GM13977 (cell line): ENCODE measurements at regions not wholly inside any gene's neighbourhood (a gene's known extent, or its start where the extent isn't known, plus 50 kb on each side); places are given as distances from the start of the nearest gene placed in this dataset.

Experiments
- DNase-seq: peaks from one replicate; pipeline ENCODE4 v3.0.0; 2012; ENCODE audit warnings: low spot score
- in situ Hi-C: fragments of 300-500 bp; cut with MboI; formaldehyde crosslinking; loops from one replicate; pipeline ENCODE4 v1.12.0; 2022; ENCODE audit warnings: low sequenced_read_pairs, low pct_unique_long_range_greater_than_20kb, mixed read lengths, inconsistent platforms; ENCODE audit not compliant: unreplicated experiment
- TF ChIP-seq, protein P1 (sequence below): IDR thresholded peaks from 2 replicates; pipeline ENCODE4 v1.5.1; 2012; ENCODE audit warnings: mild to moderate bottlenecking, control low read depth; ENCODE audit not compliant: insufficient read depth; ENCODE audit errors: extremely low read depth, missing control alignments

DNA sequence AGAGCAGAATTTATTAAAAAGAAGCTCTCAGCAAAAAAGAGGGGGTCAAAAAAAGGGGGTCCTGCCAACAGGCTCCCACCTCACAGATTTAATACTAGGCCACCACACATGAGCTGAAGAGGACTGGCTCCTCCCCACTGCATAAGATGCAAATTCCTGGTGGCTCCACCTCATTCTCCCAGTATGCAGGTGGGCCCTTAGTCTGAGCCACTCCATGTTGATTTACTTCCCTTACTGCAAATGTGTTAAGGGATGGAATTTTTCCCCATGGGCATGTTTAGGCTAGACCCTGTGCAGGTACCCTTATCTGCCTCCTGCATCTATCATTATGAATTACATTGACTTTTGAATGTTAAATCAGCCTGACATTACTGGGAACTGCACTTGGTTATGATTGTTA is 82.9 kb downstream of the ISOC1 start:
- TF ChIP-seq, protein P1, sequence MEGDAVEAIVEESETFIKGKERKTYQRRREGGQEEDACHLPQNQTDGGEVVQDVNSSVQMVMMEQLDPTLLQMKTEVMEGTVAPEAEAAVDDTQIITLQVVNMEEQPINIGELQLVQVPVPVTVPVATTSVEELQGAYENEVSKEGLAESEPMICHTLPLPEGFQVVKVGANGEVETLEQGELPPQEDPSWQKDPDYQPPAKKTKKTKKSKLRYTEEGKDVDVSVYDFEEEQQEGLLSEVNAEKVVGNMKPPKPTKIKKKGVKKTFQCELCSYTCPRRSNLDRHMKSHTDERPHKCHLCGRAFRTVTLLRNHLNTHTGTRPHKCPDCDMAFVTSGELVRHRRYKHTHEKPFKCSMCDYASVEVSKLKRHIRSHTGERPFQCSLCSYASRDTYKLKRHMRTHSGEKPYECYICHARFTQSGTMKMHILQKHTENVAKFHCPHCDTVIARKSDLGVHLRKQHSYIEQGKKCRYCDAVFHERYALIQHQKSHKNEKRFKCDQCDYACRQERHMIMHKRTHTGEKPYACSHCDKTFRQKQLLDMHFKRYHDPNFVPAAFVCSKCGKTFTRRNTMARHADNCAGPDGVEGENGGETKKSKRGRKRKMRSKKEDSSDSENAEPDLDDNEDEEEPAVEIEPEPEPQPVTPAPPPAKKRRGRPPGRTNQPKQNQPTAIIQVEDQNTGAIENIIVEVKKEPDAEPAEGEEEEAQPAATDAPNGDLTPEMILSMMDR = no peak
- in situ Hi-C loops = no loop called here
- no peak for DNase-seq

DNA sequence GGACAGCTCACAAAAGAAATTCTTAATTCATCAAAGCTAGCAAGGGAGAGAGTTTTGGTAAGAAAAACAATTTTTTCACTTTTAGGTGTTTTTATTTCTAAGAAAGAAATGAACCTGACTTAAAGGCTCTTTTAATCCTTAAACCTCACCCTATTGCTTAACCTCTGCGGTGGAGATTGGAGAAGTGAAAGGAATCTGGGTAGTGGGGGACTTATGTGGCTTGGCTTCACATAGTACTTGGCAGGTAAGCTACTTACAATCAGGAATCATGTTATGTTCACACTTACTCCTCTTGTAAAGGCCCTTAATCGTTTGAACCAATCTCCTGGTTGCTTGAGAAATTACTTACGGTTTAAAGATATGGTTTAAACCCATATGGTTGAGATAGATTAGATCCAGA is 104.8 kb downstream of the ISOC1 start:
- in situ Hi-C loops = no loop called here
- TF ChIP-seq, protein P1 = no peak
- DNase-seq = no peak

DNA sequence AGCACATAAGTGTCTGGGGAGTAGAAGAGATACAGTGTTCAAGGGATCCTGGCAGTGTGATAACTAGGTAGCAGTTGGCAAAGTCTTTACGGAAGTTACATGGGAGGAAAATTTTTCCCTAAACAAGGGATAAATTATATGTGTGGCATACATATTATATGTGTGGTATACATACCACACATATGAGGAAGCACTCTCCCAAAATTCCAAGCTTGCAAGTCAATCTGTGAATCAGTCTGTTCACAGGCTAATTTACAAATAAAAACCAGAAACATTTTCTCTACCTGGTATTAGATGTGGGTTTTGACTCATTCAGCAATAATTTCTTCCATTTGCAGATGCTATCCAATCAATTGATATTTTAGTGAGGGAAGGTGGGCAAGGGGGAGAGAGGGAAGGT is 110.0 kb downstream of the ISOC1 start:
- no peak for DNase-seq
- in situ Hi-C loops = no loop called here
- TF ChIP-seq, protein P1 = no peak

- DNase-seq = no peak
- TF ChIP-seq, protein P1 = no peak
- in situ Hi-C loops = no loop called here
Measured at GRCh38 chr5:129216001-129216400, 121.5 kb downstream of the ISOC1 start.

DNA sequence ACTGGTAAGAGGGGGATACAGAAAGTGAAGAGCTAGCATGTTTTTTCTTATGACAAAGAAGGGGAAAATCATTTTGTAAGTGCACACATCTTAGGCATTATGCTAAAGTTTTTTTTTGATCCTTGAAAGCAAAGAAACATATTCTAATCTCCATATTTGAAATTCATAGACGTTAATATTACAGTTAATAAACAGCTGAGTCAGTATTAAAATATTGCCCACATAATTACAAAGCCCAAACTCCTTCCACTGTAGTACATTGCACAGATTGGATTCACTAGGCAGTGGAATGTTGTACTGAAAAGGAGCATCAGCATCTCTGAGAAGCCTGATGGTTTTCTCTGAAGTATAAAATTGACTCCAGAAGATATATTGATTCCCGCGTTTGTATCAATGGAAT is 122.6 kb downstream of the ISOC1 start:
- TF ChIP-seq, protein P1 = no peak
- no peak for DNase-seq
- in situ Hi-C loops = no loop called here

DNA sequence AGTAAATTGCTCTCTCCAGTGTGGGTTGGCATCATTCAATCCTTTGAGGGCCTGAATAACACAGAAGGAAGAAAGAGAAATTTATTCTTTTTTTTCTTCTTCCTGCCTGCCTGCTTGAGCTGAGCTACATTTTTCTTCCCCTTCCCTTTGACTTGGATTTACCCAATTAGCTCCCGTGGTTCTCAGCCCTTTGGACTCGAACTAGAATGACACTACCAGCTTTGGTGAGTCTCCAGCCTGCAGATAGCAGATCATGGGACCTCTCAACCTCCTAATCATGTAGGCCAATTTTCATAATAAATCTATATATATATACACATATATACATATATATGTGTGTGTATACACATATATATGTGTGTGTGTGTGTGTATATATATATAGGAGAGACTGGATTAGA is 128.6 kb downstream of the ISOC1 start:
- in situ Hi-C loops = no loop called here
- TF ChIP-seq, protein P1 = no peak

DNA sequence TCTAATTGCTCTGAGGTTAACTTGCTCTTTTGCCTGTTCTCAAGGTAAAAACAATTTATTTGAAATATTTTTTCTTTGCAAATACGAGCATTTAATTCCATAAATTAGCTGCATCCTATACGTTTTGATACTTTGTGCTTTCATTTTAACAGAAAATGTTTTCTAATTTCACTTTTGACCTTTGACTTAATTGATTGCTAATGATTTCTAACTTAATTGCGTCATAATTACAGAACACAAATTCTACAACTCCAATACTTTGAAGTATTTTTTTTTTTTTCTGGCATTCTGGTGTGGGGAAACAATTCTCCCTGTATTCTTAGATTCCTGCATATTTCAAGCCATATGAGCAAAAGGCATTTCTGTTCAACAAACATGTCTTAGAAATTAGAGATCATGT is 134.0 kb downstream of the ISOC1 start:
- in situ Hi-C loops = no loop called here
- no peak for DNase-seq
- TF ChIP-seq, protein P1 = no peak

More for the DNA sequence above, 128.6 kb downstream of the ISOC1 start:
- DNase-seq = no peak
